GM23248 (cell line): ENCODE measurements at regions not wholly inside any gene's neighbourhood (a gene's known extent, or its start where the extent isn't known, plus 50 kb on each side); places are given as distances from the start of the nearest gene placed in this dataset.

Experiments used
- EZH2 ChIP-seq: fragments of 200-600 bp; sonication (generic); IDR thresholded peaks from 2 replicates; pipeline ENCODE4 v1.6.1; 2018; ENCODE audit warnings: antibody characterized with exemption, mild to moderate bottlenecking; ENCODE audit not compliant: insufficient read depth, poor library complexity, severe bottlenecking
- EZH2phosphoT487 ChIP-seq: fragments of 200-600 bp; sonication (generic); IDR thresholded peaks from 2 replicates; pipeline ENCODE4 v1.6.1; 2018; ENCODE audit warnings: antibody characterized with exemption, moderate library complexity, mild to moderate bottlenecking, low read depth; ENCODE audit not compliant: insufficient read depth

GRCh38 chr5:121731377-121731776 lies 120.3 kb upstream of the FTMT start:
- TF ChIP-seq EZH2phosphoT487 (no peak), EZH2 (no peak)
